Brain microvascular endothelial cell (primary cell): ENCODE measurements at regions not wholly inside any gene's neighbourhood (a gene's known extent, or its start where the extent isn't known, plus 50 kb on each side); places are given as distances from the start of the nearest gene placed in this dataset.

Experiments used
- DNase-seq: peaks from one replicate; pipeline ENCODE4 v3.0.0-alpha.2; 2020
- H3K27ac ChIP-seq: fragments of 250-450 bp; sonication (Bioruptor Pico); 2 replicates; pipeline ENCODE4 v1.5.1; 2020; ENCODE audit warnings: mild to moderate bottlenecking, moderate library complexity
- H3K27me3 ChIP-seq: fragments of 250-450 bp; sonication (Bioruptor Pico); replicated peaks from 2 replicates; pipeline ENCODE4 v1.5.1; 2020; ENCODE audit warnings: mild to moderate bottlenecking
- H3K36me3 ChIP-seq: fragments of 250-450 bp; sonication (Bioruptor Pico); replicated peaks from 2 replicates; pipeline ENCODE4 v1.5.1; 2020; ENCODE audit warnings: mild to moderate bottlenecking
- H3K4me3 ChIP-seq: 2 replicates; pipeline ENCODE4 v1.5.1; 2011; ENCODE audit warnings: low read depth, mild to moderate bottlenecking, control low read depth, low read length, moderate library complexity
- CTCF ChIP-seq: IDR thresholded peaks from 2 replicates; pipeline ENCODE4 v1.5.1; 2011; ENCODE audit warnings: low read depth, mild to moderate bottlenecking, moderate library complexity, low read length, control low read depth, inconsistent platforms; ENCODE audit errors: missing control alignments
- in situ Hi-C: cut with HindIII; loops from 2 replicates; pipeline ENCODE4 v1.10.0; 2017; ENCODE audit warnings: low sequenced_read_pairs, low pct_ligation_motif_present

- no peak for TF ChIP-seq CTCF
- Histone ChIP-seq H3K27me3 (no peaks in the 10 kb centered on the region), H3K36me3 (no peaks in the 10 kb centered on the region), H3K27ac (no peak overlapping the region), H3K4me3 (no peak overlapping the region)
- in situ Hi-C loops, result no loop called here
- no peak for DNase-seq
These were observed 203.7 kb upstream of the OTX2 start for GRCh38 chr14:57013987-57014386.

- H3K27ac ChIP-seq, result no peak overlapping the region
- H3K36me3 ChIP-seq, result no peaks in the 10 kb centered on the region
- H3K27me3 ChIP-seq, result no peaks in the 10 kb centered on the region
- H3K4me3 ChIP-seq, result no peak overlapping the region
- DNase-seq, result no peak
- no peak for TF ChIP-seq CTCF
- in situ Hi-C loops, result no loop called here
These were observed 199.6 kb upstream of the OTX2 start for GRCh38 chr14:57009585-57010515.

- Histone ChIP-seq H3K4me3 (no peak overlapping the region), H3K36me3 (no peaks in the 10 kb centered on the region), H3K27ac (no peak overlapping the region), H3K27me3 (no peaks in the 10 kb centered on the region)
- in situ Hi-C loops, result no loop called here
- DNase-seq, result no peak
- TF ChIP-seq CTCF, result no peak
These were observed 198.3 kb upstream of the OTX2 start for GRCh38 chr14:57008534-57008933.

- Histone ChIP-seq H3K36me3 (no peaks in the 10 kb centered on the region), H3K27me3 (no peaks in the 10 kb centered on the region), H3K4me3 (no peak overlapping the region), H3K27ac (no peak overlapping the region)
- DNase-seq, result no peak
- no peak for TF ChIP-seq CTCF
- in situ Hi-C loops, result no loop called here
These were observed 188.4 kb upstream of the OTX2 start for GRCh38 chr14:56998728-56999127.

- DNase-seq, result no peak
- in situ Hi-C loops, result no loop called here
- H3K4me3 ChIP-seq, result no peak overlapping the region
- H3K27me3 ChIP-seq, result no peaks in the 10 kb centered on the region
- TF ChIP-seq CTCF, result no peak
- H3K36me3 ChIP-seq, result no peaks in the 10 kb centered on the region
- no peak overlapping the region for H3K27ac ChIP-seq
These were observed 186.6 kb upstream of the OTX2 start for GRCh38 chr14:56996721-56997399.
